Fibroblast of lung (primary cell): ENCODE measurements at regions not wholly inside any gene's neighbourhood (a gene's known extent, or its start where the extent isn't known, plus 50 kb on each side); places are given as distances from the start of the nearest gene placed in this dataset.

ENCODE experiments used
- CTCF ChIP-seq, 2 donors: IDR thresholded peaks in 1 of 2; conservative IDR thresholded peaks in 1 of 2; 1 replicate in 1 of 2; 2 replicates in 1 of 2; pipeline ENCODE4 v1.5.1; 2011 to 2012; ENCODE audit warnings: low read length in 2 of 2, control low read depth in 1 of 2, inconsistent platforms in 1 of 2, low read depth in 1 of 2, mild to moderate bottlenecking in 1 of 2
- EZH2 ChIP-seq: IDR thresholded peaks from 2 replicates; pipeline ENCODE4 v1.5.1; 2012; ENCODE audit warnings: low read length, control low read depth, mild to moderate bottlenecking; ENCODE audit errors: missing control alignments

- TF ChIP-seq CTCF (conservative IDR thresholded peaks at IDR 0.05 in 1 of 2, IDR thresholded peaks at IDR 0.05 in 1 of 2; ENCODE audit: low read depth in 1 of 2, low read length in 2 of 2) (no peak), EZH2 (no peak)
These were observed 402.4 kb downstream of the ARHGEF28 start for GRCh38 chr5:74028406-74028805.
